Fibroblast of the aortic adventitia (primary cell): ENCODE measurements at regions not wholly inside any gene's neighbourhood (a gene's known extent, or its start where the extent isn't known, plus 50 kb on each side); places are given as distances from the start of the nearest gene placed in this dataset.

Source experiments
- DNase-seq: peaks from one replicate; pipeline ENCODE4 v3.0.0-alpha.2; 2010; ENCODE audit warnings: low read depth
- H3K4me3 ChIP-seq: 2 replicates; pipeline ENCODE4 v1.5.1; 2011; ENCODE audit warnings: low read depth, mild to moderate bottlenecking, control low read depth, low read length, moderate library complexity
- CTCF ChIP-seq: IDR thresholded peaks from 2 replicates; pipeline ENCODE4 v1.5.1; 2011; ENCODE audit warnings: mild to moderate bottlenecking, low read length, control low read depth, inconsistent platforms; ENCODE audit not compliant: insufficient read depth

- no peak for DNase-seq
- no peak overlapping the region for H3K4me3 ChIP-seq
- no peak for TF ChIP-seq CTCF
Measured at GRCh38 chr15:88987591-88987933, 74.4 kb upstream of the MFGE8 start.

GRCh38 chr15:88987934-88988671 lies 74.9 kb upstream of the MFGE8 start:
- H3K4me3 ChIP-seq, result no peak overlapping the region
- no peak for DNase-seq
- TF ChIP-seq CTCF, result no peak

GRCh38 chr15:88989578-88989977 lies 76.4 kb upstream of the MFGE8 start:
- no peak overlapping the region for H3K4me3 ChIP-seq
- DNase-seq, result peak; percentile 58
- no peak for TF ChIP-seq CTCF

GRCh38 chr15:88990185-88990679 lies 77.1 kb upstream of the MFGE8 start:
- no peak for TF ChIP-seq CTCF
- no peak overlapping the region for H3K4me3 ChIP-seq

GRCh38 chr15:88992216-88992615 lies 79.0 kb upstream of the MFGE8 start:
- H3K4me3 ChIP-seq, result no peak overlapping the region
- no peak for DNase-seq
- no peak for TF ChIP-seq CTCF

More at GRCh38 chr15:88990185-88990679, 77.1 kb upstream of the MFGE8 start:
- DNase-seq, result no peak

- H3K4me3 ChIP-seq, result no peak overlapping the region
- TF ChIP-seq CTCF, result no peak
- no peak for DNase-seq
Measured at GRCh38 chr15:88992912-88993376, 79.8 kb upstream of the MFGE8 start.
